ENCODE measurements at regions not wholly inside any gene's neighbourhood (a gene's known extent, or its start where the extent isn't known, plus 50 kb on each side); places are given as distances from the start of the nearest gene placed in this dataset.
A peak's percentile ranks its signal among the peaks of the same experiment; 100 is the strongest.

DNA sequence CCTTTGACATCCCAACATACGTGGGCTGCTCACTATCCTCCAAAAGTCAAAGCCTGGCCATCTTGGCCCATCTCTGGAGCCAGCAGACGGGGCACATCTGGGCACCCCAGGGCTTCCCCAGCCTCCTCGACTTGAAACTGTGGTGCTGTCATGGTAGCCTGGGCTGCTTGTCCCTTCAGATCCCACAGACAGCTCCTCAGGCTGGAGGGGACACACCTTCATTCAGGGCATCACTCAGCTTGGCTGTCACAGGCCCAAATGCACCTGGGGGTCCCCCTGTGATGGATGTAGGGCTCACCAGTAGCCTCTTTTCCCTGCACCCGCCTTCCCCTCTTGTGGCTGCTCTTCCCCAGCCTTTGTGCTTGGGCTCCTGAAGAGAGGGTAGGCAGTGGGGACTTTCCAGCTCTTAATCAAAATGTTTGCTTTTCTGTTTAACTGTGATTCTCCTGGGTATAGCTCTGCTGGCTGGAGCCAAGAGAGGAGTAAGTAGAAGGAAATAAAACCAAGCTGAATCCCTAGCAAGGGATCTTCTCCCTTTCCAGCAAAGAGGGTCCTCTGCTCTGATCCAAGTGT lies 92.3 kb downstream of the GYPC start:
- no peak for DNase-seq (ENCODE audit: low read depth)

DNA sequence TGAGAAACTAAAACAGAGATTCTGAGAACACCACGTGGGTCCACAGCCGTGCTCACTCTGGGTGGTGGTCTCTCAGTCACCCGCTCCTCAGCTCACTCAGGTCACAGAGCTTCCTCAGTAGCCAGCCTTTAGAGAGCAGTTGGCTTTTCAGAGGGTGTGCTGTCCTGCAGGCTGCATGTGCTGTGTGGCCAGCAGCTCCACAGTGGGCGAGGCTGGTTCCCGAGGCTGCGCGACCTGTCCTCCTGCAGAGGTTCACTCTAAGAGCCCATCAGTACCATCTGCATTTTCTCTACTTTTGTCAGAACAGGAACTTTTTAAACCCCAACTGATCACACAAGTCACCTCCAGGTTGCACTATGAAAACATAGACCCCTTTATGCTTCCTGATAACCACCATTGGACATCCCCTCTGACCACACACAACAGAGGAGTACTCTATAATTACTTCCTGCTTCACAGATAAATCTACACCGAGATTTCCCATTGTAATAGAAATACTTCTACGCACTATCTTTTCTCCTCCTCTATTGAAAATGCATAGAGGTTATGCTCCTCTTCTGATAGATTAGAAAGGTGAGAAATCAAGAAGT lies 93.1 kb downstream of the GYPC start:
- no peak for DNase-seq (ENCODE audit: low read depth)

DNA sequence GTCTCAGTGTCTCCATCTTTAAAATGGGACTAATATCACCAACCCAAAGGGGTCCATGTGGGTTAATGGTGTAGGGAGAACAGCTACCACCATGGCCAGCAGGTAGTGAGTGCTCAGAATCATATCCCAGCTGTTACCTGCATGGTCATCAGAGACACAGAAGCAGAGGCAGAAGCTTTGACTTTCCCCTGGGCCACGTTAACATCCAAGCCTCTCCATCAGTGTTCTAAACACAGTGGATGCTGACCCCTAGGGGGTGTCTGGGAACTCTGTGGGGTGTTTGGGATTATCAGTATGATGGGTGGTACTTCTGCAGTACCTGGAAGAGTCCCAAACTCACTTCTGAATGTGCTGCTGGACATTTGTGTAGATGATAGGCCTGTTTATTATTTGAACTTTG lies 93.6 kb downstream of the GYPC start:
- peak; percentile 31 for DNase-seq (ENCODE audit: low read depth)

DNA sequence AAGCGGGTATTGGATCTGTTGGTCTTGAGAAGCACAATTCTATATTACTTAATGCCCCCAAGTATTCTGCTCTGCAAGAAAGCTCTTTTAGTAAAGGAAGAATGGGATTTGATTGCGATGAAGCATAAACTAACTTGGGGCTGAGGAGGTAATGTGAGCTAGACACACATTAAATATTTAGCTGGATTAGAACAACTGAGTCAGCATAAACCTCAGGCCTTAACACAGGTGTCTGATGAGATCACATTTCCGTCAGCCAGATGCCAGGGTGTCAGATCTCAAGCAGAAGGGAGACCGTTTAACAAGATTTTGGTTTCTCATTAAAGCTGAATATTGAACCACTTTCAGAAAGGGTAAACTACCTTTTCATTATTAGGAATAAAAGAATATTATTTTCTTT lies 94.5 kb downstream of the GYPC start:
- DNase-seq (ENCODE audit: low read depth), result no peak

DNA sequence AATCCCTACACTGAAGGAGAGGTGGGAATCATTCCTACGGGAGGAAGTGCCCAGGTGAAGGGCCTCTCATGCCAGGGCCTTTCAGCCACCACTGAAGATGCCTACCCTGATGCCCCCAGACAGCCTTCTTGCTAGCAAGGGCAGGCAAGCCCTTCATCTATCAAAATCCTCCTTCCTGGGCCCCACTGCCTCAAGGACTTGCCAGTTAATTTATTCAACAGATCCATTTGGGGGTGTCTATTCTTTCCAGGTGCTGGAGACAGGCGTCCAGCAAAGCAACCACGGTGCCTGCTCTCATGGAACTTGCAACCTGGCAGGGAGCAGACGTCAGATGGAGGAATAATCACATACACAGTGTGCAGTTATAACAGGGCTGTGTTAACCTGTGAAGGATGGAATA lies 95.5 kb downstream of the GYPC start:
- no peak for DNase-seq (ENCODE audit: low read depth)

DNA sequence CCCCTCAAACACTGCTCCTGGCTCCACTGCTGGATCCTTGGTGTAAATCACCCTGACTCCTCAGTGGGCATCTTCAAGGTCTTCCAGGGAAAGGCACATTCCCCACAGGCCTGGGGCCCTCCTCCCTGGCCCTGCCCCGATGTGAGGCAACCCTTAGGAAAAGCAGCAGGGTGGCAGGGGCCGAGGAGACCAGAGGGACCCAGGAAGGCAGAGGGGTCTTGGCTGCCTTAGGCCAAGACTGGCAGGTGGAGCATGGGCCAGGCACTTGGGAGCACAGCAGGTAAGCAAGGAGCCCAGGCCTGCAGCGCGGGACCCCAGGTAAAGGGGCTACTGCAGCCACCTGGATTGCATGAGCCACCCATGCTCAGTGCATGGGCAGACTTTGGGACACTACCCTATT lies 96.9 kb downstream of the GYPC start:
- no peak for DNase-seq (ENCODE audit: low read depth)

DNA sequence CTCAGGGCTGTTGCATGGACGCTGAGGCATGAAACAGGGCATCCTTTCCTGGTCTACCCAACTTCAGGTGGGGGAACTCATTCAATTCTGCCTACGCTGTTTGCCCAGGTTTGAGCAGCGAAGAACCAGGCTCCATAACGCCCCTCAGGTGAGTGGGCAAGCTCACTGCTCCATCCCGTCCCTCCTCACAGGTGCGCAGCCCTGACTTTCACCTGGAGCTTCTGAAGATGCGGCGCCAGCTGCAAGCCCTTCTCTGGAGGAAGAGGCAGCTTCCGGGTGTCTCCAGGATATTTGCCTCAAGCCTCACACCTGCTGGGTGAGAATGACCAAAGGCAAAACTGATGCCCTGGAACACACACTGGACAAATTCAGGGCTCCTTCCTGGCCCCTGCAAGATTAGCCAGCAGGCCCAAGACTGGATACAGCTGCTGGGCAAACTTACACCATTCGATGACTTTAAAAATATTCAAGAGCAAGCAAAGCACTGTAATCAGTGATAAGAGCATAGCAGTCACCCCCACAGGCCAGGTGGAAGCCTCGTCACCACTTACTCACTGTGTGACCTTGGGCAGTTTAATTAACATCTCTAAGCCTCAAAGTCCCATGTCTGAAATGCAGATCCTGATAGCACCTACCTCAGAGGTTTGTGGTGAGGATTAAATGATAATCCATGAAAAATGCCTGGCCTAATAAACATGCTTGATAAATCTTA lies 97.7 kb downstream of the GYPC start:
- DNase-seq (ENCODE audit: low read depth), result no peak

DNA sequence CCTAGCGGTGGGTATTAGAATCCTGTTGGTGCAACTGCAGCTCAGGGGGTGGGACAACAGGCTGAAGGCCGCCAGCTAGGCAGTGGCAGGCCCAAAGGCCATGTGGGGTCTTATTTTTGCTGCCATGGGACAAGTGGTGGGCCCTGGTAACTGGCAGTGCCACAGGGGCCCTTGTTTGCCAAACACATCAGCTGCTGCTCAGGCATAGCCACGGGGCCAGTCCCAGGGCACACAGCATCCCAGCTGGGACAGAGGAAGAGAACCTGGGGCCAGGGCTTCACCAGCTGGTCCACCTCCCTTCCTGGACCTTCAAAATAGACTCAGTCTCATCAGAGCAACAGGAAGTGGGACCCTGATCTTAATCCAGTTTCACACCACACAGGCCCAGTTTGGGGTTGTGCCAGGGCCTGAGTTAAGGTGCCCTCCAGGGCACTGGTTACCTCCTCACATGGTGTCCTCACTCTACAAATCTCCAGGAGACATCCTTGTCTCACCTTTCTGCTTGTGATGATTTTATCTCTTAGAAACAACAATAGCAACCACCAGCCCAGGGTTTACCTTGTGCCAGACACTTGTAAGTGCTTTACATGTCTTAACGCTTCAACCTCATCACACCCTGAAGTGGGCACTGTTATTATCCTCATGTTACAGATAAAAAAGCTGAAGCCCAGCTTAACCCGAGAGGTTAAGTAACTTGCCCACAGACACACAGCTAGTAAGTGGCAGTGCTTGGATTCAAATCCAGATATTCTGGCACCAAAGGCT lies 98.5 kb downstream of the GYPC start:
- DNase-seq (ENCODE audit: low read depth), result no peak

DNA sequence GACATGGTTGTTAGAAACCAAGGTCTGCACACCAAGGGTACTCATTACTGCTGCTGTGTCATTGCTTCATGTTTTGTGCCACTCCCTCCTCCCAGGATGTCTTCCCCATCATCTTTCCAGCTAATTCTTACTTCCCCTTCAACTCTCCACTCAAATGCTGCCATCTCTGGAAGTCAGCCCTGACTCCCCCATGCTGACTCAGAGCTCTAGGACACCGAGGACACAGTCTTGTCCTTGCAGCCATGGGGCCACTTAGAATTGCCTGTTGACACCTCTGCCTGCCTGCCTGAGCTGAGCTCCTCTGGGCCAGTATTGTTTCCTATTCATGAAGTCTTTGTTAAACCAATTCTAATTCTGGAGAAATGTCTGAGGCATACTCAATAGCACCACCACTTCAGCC lies 100.2 kb downstream of the GYPC start:
- DNase-seq (ENCODE audit: low read depth), result no peak

DNA sequence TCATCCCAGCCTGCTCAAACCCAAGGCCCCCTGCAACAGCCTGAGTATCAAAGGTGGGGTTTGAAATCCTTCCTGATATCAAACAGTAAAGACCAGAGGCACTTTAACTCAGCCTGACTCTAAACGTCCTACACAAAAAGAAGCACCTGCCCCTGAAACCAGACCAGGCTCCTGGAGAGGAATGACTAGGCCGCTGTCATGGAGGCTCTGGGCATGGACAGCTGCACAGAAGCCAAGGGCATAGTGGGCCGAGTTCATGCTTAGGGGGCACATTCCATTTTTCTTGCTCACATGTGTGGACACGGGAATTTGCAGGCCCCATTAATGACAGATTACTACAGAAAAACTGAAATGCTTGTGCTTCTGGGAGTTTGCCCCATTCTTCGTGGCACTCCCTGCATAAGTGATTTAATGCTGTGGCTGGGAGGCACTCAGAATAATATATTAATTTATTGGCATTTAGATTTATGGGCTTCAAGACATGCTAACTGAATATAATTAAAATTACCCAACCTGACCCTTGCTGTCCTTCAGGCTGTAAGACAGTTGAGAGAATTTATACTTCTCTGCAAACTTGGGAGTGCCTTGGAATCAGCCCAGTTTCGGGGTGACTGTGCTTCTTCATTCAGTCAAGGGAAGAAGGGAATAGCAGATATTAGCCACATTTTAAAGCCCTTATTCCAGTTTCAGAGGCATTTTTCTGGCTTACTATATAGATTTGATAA lies 105.5 kb downstream of the GYPC start:
- DNase-seq (ENCODE audit: low read depth), result no peak

DNA sequence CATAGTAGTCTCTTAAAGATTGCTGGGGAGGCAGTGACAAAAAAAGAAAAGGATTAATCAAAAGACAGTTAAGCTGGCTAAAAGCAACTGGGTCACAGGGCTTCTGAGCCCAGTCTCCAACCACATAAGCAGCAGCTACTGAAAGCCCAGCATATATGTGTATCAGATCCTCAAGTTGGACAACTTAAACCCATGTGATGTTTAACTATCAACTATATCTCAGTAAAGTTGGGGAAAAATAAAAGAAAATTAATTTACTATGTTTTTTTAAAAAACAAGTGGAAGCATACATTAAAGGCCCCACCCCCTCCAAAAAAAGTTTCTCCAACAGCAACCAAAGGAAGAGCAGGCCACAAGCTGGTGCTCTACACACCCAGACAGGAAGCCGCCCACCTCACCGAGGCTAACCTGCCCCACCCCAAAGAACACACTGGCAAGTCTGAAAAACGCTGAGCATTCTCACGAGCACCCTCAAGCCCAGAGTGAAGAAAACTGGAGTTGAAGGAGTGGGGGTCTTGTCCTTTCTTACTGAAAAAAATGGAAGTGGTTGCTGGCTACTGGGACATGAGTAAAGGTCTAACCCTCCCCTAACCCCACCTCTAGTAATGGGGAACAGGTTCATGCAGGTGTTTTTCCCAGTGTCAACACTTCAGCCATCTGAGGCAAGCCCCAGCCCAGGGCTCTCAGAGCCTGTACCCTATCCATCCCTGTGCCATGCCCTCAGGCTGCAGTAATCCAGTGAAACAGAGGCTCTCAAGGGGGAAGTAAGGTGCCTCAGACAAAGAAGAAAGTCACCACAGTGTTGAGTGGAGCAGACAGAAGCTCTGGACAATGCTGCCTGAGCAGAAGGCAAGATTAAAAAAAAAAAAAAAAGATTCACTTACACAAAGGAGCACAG lies 106.3 kb downstream of the GYPC start:
- no peak for DNase-seq (ENCODE audit: low read depth)

DNA sequence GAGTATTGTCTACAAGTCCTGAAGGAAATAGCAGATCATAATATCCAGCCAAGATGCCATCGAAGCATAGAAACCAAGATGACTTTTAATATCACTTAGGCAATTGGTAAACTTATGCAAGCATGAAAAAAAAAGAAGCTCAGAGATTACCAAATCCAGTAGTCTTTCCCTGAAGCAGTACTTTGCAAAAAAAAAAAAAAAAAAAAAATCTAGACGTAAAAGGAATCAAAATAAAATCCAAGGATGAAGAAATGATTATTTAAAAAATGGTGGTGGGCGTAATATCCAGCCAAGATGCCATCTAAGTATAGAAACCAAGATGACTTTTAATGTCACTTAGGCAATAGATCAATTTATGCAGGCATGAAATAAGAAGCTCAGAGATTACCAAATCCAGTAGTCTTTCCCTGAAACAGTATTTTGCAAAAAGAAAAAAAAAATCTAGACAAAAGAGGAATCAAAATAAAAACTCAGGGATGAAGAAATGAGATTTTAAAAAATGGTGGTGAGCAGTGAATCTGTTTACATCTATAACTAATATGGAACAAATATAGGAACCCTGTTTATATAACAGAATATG lies 108.8 kb downstream of the GYPC start:
- no peak for DNase-seq (ENCODE audit: low read depth)

DNA sequence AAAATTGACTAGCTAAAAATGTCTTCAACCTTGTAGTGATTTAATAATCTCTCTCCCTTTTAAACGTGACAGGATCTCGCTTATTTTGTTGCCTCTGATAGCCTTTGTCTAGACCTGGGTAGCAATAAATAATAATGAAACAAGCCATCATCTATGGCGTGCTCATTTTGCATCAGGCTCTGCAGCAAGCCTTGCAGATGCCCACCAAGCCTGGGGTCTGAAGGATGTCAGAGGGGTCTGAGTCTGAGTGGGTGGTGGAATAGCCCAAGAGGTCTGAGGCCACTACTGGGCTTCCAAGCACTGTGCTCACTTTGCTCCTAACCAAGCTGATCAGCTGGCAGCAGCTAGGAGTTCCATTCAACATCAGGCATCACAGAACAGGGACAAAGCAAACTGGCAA lies 109.4 kb downstream of the GYPC start:
- no peak for DNase-seq (ENCODE audit: low read depth)

DNA sequence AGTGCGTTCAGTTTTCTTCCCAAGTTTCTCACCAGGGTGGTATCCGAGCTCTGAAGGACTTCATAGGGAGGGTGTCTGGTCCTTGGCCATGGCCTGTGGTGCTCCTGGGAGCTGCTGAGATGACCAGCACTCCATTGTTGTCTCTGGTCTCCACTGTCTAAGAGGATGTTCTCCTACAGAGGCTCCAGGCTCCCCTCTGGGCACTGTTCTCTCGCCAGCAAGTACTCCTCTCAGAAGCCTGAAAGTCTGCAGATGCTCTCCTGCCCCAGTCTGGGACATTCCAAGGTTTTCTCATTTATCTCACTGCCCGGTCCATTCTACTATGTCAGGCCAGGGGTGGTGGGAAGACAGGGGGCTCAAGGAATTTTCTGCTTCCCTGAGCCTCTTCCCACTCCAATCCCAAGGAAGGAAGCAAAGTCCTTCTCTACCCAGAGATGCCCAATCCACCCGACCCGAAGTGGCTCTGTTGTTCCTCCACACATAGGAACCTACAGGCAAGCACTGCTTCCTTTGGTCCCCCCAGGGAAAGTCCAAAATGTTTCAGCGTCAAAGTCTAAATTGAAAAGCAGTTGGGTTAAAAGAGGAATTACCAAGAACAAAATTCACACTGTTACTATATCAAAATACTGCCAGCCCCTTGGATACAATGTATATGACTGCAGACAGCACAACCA lies 110.5 kb downstream of the GYPC start:
- no peak for DNase-seq (ENCODE audit: low read depth)

DNA sequence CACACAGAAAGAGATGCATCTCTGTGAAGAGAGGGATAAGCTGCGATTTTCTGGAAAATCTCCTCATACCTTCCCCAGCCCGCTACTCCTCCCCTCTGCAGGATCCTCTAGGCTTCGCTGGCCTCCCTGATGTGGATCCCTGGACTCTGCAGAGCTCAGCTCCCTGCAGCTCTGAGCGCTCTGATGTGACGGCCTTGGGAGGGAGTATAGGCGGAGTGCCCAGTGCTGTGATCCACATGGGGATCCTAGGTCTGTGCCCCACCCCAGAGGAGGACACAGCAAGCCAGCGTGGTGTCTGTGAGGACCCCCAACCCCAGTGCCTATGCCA lies 111.0 kb downstream of the GYPC start:
- DNase-seq (ENCODE audit: low read depth), result no peak

DNA sequence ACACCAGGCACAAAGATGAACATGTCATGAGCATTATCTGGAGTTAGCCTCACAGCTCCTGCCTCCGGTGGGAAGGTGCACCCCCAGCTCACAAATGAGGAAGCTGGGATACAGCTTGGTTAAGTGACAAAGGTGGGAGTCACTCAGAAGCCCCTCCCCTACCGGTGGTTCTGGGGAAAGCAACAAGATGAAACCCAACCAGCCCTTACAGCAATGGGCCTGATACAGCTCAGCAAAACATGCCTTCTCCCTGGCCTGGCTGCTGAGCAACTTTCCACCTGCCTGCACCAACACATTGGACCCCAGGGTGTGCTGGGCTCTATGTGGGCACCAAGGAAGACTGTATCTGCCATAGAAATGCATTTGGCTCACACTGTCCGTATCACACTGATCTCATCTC lies 113.2 kb downstream of the GYPC start:
- DNase-seq (ENCODE audit: low read depth), result no peak

DNA sequence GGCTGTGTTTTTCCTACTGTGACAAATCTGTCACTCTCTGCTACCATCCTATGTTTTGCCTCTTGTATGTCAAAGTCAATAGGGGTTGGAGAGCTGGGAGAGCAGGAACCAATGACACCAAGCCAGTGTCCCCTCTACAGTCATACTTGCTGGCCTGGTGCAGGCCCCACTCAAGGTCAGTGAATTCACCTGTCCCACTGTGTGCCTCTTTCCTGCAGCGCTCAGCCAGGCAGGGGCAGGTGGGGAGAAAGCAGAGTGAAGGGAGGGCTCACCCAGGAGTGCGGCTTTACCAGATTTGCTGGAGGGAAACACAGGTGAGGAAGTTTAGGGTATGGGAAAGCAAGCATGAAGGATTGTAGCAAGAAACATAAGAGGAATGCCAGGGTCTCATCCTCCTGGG lies 114.5 kb downstream of the GYPC start:
- no peak for DNase-seq (ENCODE audit: low read depth)

DNA sequence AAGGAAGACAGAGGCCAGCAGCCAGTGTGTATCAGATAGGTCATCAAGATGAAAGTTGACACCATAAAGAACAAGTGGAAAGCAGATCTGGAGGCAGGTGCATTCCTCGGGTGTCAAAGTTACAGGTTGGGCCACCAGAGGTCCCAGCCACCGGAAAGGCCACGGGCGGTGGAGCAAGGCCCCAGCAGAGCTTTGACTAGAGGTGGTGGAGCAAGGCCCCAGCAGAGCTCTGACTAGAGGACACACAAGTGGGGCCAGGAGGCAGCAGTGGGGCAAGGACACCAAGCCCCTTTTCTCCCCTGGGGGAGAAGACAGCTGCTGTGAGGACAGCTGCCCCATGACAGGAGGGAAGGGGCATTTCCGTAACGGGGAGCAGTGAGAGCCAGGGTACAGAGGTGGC lies 115.1 kb downstream of the GYPC start:
- no peak for DNase-seq (ENCODE audit: low read depth)

DNA sequence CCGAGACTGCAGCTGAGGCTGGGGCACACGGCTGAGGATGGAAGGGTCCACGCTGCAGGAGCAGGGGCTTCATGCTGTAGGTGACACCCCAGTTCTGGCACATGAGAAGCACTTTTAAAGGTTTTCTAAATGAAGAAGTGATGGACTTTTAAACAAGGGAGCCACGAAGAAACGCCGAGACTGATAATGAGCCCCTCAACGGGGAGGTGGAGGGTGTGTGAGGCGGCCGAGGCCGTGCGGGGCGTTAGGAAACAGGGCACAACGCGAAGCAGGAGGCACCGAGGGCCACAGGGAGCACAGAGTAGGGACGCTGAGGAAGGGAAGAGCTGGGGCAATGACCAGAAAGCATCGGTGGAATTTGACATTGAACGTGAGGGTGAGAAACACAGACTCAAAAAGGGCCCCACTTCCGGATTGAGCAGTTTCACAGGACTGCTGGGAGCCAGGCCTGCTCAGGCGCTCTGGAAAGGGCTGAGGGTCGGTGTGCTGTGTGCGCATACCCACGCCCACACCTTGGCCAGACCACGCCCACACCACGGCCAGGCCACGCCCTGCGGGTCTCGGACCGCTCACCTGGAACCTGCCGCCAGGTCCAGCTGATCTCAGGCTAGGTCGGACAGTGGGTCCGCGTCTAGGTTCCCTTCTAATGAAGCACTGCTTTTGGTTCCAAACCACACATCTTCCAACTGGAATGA lies 115.7 kb downstream of the GYPC start:
- DNase-seq (ENCODE audit: low read depth), result no peak

DNA sequence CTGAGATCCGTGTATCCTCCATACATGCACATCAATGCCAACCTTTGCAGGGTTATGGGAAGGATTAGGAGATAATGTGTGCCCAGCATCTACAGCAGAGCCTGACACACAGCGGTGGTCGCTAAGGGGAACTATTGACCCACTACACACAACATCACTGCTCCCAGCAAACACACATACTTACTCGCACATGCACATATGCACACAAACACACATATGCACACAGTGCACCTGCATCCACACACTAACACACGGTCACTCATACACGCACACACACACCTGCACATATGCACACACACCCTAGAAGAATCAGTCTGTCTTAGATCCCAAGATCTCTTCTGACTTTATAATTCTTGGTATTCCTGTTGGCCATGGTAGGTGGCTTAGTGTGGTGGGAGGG lies 118.3 kb downstream of the GYPC start:
- DNase-seq (ENCODE audit: low read depth), result no peak

All from EH (cell line).